BJ (cell line): ENCODE measurements at regions not wholly inside any gene's neighbourhood (a gene's known extent, or its start where the extent isn't known, plus 50 kb on each side); places are given as distances from the start of the nearest gene placed in this dataset.

Experiments used
- CTCF ChIA-PET: fragments of 350-600 bp; formaldehyde crosslinking; extraction: SDS; loops from one replicate; lab custom pipeline; 2021; ENCODE audit warnings: antibody characterized with exemption, inconsistent platforms; lab: Yijun Ruan, JAX
- POLR2A ChIA-PET: fragments of 300-600 bp; sonication (Branson Sonifier 250); formaldehyde crosslinking; extraction: SDS; loops from one replicate; lab custom pipeline; 2021; ENCODE audit warnings: antibody characterized with exemption; lab: Charles Lee
- DNase-seq: peaks from one replicate; pipeline ENCODE4 v3.0.0-alpha.2; 2011; ENCODE audit warnings: low read depth
- H3K27me3 ChIP-seq: 2 replicates; pipeline ENCODE4 v1.6.0; 2011; ENCODE audit warnings: low read length; ENCODE audit not compliant: control insufficient read depth, insufficient read depth
- H3K36me3 ChIP-seq: 2 replicates; pipeline ENCODE4 v1.5.1; 2011; ENCODE audit warnings: low read length; ENCODE audit not compliant: control insufficient read depth, insufficient read depth
- H3K4me3 ChIP-seq: 2 replicates; pipeline ENCODE4 v1.5.1; 2011; ENCODE audit warnings: low read depth, mild to moderate bottlenecking, control low read depth, low read length
- TF ChIP-seq, protein P1 (sequence below): IDR thresholded peaks from 2 replicates; pipeline ENCODE4 v1.5.1; 2011; ENCODE audit warnings: low read depth, mild to moderate bottlenecking, control low read depth, inconsistent platforms, low read length, moderate library complexity; ENCODE audit not compliant: insufficient read depth

DNA sequence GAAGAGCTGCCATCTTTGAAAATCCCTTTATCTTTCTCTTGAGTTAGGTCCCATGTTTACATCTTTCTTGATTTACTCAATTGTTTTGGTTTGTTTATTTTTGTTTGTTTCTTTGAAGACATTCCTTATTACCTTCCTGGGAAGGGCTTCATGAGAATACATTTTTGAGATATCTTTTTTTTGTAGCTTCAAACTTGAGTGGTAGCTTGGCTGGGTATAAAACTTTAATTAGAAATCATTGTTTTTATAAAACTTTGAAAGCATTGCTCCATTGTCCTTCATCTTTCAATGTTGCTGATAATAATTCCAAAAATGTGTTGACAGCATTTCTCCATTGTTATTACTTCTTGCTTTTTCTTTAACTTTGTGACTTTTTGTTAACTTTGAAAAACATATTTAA lies 145.9 kb upstream of the RBMS1 start:
- ChIA-PET CTCF (interaction anchor here (0.6 to 1.2 kb wide), 2 partner anchors 12 to 203 kb away, joined by 3 read pairs; no protein-coding TSS in a partner anchor), POLR2A (no interaction called here)
- Histone ChIP-seq H3K36me3 (no peaks in the 10 kb centered on the region), H3K4me3 (no peak overlapping the region), H3K27me3 (no peaks in the 10 kb centered on the region)
- DNase-seq = no peak
- TF ChIP-seq, protein P1, sequence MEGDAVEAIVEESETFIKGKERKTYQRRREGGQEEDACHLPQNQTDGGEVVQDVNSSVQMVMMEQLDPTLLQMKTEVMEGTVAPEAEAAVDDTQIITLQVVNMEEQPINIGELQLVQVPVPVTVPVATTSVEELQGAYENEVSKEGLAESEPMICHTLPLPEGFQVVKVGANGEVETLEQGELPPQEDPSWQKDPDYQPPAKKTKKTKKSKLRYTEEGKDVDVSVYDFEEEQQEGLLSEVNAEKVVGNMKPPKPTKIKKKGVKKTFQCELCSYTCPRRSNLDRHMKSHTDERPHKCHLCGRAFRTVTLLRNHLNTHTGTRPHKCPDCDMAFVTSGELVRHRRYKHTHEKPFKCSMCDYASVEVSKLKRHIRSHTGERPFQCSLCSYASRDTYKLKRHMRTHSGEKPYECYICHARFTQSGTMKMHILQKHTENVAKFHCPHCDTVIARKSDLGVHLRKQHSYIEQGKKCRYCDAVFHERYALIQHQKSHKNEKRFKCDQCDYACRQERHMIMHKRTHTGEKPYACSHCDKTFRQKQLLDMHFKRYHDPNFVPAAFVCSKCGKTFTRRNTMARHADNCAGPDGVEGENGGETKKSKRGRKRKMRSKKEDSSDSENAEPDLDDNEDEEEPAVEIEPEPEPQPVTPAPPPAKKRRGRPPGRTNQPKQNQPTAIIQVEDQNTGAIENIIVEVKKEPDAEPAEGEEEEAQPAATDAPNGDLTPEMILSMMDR = no peak

DNA sequence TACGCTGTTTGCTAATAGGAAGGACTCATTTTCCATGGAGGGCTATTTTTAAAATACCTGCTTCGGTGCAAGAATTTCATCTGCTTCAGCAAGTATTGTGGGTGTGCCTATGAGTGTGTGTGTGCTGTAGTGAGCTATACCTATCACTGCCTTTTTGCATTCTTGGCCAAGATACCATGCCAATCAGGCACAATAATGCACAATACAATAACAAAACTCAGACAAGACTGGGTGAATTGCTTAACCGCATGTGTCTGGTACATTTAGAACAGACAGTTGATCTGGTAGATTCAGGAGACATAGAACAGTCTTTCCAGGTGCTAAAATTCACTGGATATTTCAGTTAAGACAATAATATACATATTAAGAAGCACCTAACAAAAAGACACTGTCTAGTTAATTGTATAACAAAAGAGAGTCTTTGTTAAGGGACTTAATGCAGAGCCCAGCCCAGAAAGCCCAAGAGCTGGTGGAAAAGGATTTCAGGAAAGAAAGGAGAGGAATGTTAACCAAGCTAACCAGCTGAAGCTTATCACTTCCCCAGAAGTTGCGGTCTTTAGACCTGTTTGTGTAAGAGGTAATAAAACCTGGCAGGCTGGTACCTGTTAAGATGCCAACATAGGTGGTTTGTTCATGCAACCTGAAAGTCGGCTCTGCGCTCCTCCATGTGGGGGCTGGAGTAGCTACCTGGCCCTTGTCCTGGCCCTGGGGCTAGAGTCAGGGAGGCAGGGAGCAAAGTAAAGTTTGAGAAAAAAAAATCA lies 153.3 kb upstream of the RBMS1 start:
- CTCF ChIA-PET = interaction anchor here (0.7 to 0.9 kb wide), 2 partner anchors 10 to 110 kb away, joined by 3 to 4 read pairs; no protein-coding TSS in a partner anchor
- no peak overlapping the region for H3K4me3 ChIP-seq
- TF ChIP-seq, protein P1 = no peak
- POLR2A ChIA-PET = no interaction called here
- H3K27me3 ChIP-seq = no peaks in the 10 kb centered on the region
- H3K36me3 ChIP-seq = no peaks in the 10 kb centered on the region
- no peak for DNase-seq

DNA sequence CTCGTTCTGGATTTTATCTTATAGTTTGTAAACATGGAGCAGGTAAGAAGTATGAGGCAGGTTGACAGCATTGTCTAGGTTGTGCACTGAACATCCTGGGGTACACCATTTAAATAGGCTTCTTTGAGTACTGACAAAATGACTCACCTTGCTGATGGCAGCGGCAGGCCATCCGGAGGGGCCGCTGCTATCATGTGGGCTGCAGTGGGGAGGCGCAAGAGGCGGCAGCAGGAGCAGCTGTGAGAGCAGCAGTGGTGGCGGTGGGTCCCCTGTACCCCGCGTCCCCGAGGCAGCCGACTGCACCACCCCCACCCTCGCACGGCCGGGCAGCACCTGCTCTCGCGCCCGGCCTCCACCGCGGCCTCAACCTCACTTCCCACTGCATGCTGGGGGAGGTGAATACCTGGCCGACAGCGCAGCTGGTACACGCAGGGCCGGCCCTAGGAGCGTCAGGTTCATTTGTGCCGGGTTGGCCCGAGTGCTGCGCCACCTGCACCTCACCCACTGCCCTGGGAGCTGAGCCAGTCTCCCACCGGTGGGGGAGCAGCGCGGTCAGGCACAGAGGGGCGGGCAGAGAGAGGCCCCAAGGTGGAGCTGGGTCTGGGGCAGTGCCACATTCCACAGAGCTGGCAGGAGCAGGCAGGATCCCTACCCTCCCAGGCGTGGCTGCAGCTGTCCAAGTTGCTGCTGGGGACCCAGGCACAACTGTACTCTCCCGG lies 154.5 kb upstream of the RBMS1 start:
- Histone ChIP-seq H3K4me3 (no peak overlapping the region), H3K27me3 (no peaks in the 10 kb centered on the region), H3K36me3 (no peaks in the 10 kb centered on the region)
- ChIA-PET CTCF (interaction anchor here (0.7 kb wide), 1 partner anchor 11 kb away, joined by 3 read pairs; no protein-coding TSS in a partner anchor), POLR2A (no interaction called here)
- TF ChIP-seq, protein P1 = no peak
- DNase-seq = no peak

DNA sequence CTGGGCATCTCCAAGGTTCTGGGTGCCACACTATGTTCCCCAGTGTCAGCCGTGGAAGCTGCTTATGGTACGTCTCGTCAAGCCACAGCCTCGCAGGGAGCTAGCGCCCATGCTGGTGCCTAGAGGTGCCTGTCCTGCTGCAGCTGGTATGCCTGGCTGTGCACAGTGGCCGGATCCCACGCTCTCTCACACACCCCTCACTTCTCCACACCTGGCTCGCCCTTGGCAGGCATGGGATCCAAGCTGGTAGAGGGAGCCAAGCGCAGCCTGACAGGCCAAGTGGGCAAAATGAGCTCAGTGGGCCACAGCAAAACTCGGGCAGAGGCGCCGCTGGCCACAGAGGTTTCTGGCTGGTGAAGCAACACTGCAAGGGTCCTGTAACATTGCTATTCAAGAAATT lies 156.1 kb upstream of the RBMS1 start:
- Histone ChIP-seq H3K4me3 (no peak overlapping the region), H3K36me3 (no peaks in the 10 kb centered on the region), H3K27me3 (no peaks in the 10 kb centered on the region)
- DNase-seq = no peak
- TF ChIP-seq, protein P1 = no peak
- CTCF ChIA-PET = no interaction called here
- POLR2A ChIA-PET = no interaction called here
